ENCODE measurements at regions not wholly inside any gene's neighbourhood (a gene's known extent, or its start where the extent isn't known, plus 50 kb on each side); places are given as distances from the start of the nearest gene placed in this dataset.

GRCh38 chr5:3029396-3029795, 277.9 kb upstream of the IRX2 start (continued):
- TF ChIP-seq, protein P1, sequence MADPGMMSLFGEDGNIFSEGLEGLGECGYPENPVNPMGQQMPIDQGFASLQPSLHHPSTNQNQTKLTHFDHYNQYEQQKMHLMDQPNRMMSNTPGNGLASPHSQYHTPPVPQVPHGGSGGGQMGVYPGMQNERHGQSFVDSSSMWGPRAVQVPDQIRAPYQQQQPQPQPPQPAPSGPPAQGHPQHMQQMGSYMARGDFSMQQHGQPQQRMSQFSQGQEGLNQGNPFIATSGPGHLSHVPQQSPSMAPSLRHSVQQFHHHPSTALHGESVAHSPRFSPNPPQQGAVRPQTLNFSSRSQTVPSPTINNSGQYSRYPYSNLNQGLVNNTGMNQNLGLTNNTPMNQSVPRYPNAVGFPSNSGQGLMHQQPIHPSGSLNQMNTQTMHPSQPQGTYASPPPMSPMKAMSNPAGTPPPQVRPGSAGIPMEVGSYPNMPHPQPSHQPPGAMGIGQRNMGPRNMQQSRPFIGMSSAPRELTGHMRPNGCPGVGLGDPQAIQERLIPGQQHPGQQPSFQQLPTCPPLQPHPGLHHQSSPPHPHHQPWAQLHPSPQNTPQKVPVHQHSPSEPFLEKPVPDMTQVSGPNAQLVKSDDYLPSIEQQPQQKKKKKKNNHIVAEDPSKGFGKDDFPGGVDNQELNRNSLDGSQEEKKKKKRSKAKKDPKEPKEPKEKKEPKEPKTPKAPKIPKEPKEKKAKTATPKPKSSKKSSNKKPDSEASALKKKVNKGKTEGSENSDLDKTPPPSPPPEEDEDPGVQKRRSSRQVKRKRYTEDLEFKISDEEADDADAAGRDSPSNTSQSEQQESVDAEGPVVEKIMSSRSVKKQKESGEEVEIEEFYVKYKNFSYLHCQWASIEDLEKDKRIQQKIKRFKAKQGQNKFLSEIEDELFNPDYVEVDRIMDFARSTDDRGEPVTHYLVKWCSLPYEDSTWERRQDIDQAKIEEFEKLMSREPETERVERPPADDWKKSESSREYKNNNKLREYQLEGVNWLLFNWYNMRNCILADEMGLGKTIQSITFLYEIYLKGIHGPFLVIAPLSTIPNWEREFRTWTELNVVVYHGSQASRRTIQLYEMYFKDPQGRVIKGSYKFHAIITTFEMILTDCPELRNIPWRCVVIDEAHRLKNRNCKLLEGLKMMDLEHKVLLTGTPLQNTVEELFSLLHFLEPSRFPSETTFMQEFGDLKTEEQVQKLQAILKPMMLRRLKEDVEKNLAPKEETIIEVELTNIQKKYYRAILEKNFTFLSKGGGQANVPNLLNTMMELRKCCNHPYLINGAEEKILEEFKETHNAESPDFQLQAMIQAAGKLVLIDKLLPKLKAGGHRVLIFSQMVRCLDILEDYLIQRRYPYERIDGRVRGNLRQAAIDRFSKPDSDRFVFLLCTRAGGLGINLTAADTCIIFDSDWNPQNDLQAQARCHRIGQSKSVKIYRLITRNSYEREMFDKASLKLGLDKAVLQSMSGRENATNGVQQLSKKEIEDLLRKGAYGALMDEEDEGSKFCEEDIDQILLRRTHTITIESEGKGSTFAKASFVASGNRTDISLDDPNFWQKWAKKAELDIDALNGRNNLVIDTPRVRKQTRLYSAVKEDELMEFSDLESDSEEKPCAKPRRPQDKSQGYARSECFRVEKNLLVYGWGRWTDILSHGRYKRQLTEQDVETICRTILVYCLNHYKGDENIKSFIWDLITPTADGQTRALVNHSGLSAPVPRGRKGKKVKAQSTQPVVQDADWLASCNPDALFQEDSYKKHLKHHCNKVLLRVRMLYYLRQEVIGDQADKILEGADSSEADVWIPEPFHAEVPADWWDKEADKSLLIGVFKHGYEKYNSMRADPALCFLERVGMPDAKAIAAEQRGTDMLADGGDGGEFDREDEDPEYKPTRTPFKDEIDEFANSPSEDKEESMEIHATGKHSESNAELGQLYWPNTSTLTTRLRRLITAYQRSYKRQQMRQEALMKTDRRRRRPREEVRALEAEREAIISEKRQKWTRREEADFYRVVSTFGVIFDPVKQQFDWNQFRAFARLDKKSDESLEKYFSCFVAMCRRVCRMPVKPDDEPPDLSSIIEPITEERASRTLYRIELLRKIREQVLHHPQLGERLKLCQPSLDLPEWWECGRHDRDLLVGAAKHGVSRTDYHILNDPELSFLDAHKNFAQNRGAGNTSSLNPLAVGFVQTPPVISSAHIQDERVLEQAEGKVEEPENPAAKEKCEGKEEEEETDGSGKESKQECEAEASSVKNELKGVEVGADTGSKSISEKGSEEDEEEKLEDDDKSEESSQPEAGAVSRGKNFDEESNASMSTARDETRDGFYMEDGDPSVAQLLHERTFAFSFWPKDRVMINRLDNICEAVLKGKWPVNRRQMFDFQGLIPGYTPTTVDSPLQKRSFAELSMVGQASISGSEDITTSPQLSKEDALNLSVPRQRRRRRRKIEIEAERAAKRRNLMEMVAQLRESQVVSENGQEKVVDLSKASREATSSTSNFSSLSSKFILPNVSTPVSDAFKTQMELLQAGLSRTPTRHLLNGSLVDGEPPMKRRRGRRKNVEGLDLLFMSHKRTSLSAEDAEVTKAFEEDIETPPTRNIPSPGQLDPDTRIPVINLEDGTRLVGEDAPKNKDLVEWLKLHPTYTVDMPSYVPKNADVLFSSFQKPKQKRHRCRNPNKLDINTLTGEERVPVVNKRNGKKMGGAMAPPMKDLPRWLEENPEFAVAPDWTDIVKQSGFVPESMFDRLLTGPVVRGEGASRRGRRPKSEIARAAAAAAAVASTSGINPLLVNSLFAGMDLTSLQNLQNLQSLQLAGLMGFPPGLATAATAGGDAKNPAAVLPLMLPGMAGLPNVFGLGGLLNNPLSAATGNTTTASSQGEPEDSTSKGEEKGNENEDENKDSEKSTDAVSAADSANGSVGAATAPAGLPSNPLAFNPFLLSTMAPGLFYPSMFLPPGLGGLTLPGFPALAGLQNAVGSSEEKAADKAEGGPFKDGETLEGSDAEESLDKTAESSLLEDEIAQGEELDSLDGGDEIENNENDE (IDR thresholded peaks at IDR 0.05; ENCODE audit: insufficient replicate concordance, low read length) = no peak
- TF ChIP-seq EGR1 (IDR thresholded peaks at IDR 0.05; ENCODE audit: borderline replicate concordance, low read depth, low read length) (no peak), SP4 (IDR thresholded peaks at IDR 0.05; ENCODE audit: low read length) (no peak), CTCF (IDR thresholded peaks at IDR 0.05; ENCODE audit: control extremely low read depth in 1 of 3, insufficient read depth in 1 of 3, low read depth in 1 of 3, low read length in 3 of 3) (no peak), POLR2AphosphoS5 (IDR thresholded peaks at IDR 0.05; ENCODE audit: low read depth, low read length) (no peak), SRF (IDR thresholded peaks at IDR 0.05; ENCODE audit: low read depth, low read length) (no peak), ZNF274 (IDR thresholded peaks at IDR 0.05; ENCODE audit: borderline replicate concordance, extremely low read depth, low read length) (no peak), RAD21 (IDR thresholded peaks at IDR 0.05 in 1 of 2, conservative IDR thresholded peaks at IDR 0.05 in 1 of 2; ENCODE audit: low read depth in 2 of 2, low read length in 2 of 2) (no peak), CHD1 (IDR thresholded peaks at IDR 0.05; ENCODE audit: low read depth, low read length) (no peak), SUZ12 (IDR thresholded peaks at IDR 0.05; ENCODE audit: low read length) (no peak)
